PC-3 (cell line): ENCODE measurements at regions not wholly inside any gene's neighbourhood (a gene's known extent, or its start where the extent isn't known, plus 50 kb on each side); places are given as distances from the start of the nearest gene placed in this dataset.

Experiments used
- CTCF ChIP-seq: fragments of 300-600 bp; sonication (generic); conservative IDR thresholded peaks from 2 replicates; pipeline ENCODE4 v1.5.1; 2017; ENCODE audit warnings: antibody characterized with exemption, low read depth, mild to moderate bottlenecking, low read length
- EZH2 ChIP-seq: fragments of 300-600 bp; sonication (generic); IDR thresholded peaks from one replicate; pipeline ENCODE4 v1.6.1; 2017; ENCODE audit warnings: antibody characterized with exemption, mild to moderate bottlenecking, low read length; ENCODE audit not compliant: unreplicated experiment

- TF ChIP-seq CTCF: no peak
- TF ChIP-seq EZH2: no peak
Observed at GRCh38 chr4:187307131-187307530, 583.5 kb upstream of the FAT1 start.
